ENCODE measurements at regions not wholly inside any gene's neighbourhood (a gene's known extent, or its start where the extent isn't known, plus 50 kb on each side); places are given as distances from the start of the nearest gene placed in this dataset.

DNA sequence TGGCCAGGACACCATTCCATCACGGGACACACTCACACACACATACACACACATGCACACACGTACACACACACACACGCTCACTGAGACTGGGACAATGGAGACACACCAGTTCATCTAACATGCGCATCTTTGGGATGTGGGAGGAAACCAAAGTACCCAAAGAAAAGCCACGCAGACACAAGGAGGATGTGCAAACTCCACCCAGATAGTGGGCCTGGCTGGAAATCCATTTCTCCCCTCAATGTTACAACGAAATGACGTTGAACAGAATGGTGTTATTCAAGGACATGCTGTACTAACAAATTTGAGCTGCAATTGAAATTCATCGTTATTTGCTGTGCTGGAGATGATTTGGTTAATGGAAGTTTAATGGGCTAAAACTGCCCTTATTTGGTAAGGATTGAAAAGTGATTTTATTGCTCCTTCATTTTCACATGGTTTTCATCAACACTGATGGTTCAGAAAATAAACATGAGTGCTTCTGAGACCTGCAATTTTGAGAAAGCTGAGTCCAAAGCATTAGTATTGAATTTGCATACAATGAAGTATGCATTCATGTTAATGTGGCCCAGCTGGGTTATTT is 110.0 kb downstream of the KCNE4 start:
- TF ChIP-seq EZH2 (IDR thresholded peaks at IDR 0.05; ENCODE audit: borderline replicate concordance, low read length), result no peak
- TF ChIP-seq, protein P1, sequence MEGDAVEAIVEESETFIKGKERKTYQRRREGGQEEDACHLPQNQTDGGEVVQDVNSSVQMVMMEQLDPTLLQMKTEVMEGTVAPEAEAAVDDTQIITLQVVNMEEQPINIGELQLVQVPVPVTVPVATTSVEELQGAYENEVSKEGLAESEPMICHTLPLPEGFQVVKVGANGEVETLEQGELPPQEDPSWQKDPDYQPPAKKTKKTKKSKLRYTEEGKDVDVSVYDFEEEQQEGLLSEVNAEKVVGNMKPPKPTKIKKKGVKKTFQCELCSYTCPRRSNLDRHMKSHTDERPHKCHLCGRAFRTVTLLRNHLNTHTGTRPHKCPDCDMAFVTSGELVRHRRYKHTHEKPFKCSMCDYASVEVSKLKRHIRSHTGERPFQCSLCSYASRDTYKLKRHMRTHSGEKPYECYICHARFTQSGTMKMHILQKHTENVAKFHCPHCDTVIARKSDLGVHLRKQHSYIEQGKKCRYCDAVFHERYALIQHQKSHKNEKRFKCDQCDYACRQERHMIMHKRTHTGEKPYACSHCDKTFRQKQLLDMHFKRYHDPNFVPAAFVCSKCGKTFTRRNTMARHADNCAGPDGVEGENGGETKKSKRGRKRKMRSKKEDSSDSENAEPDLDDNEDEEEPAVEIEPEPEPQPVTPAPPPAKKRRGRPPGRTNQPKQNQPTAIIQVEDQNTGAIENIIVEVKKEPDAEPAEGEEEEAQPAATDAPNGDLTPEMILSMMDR (conservative IDR thresholded peaks at IDR 0.05 in 1 of 2, IDR thresholded peaks at IDR 0.05 in 1 of 2; ENCODE audit: extremely low read depth in 1 of 2, insufficient read depth in 1 of 2, low read depth in 1 of 2, low read length in 2 of 2), result no peak

Measured in mammary epithelial cell (primary cell).